Liver (tissue), 8 donors: ENCODE measurements at regions not wholly inside any gene's neighbourhood (a gene's known extent, or its start where the extent isn't known, plus 50 kb on each side); places are given as distances from the start of the nearest gene placed in this dataset.

ENCODE experiments used
- DNase-seq: peaks from one replicate; pipeline ENCODE4 v3.0.0-alpha.2; 2017; ENCODE audit warnings: low spot score
- H3K27ac ChIP-seq, 2 donors: one replicate each; pipeline ENCODE4 v1.7.0; 2013; ENCODE audit warnings: inconsistent platforms in 2 of 2, low read length in 2 of 2, control low read depth in 1 of 2, low read depth in 1 of 2, mild to moderate bottlenecking in 1 of 2
- H3K27me3 ChIP-seq, 4 donors: one replicate each; pipeline versions ENCODE4 v1.6.1 to v1.7.0; 2013; ENCODE audit warnings: low read length in 3 of 4, inconsistent platforms in 1 of 4, mild to moderate bottlenecking in 1 of 4, moderate library complexity in 1 of 4; ENCODE audit not compliant: control insufficient read depth in 4 of 4, insufficient read depth in 4 of 4
- H3K36me3 ChIP-seq, 4 donors: one replicate each; pipeline versions ENCODE4 v1.6.1 to v1.7.0; 2013; ENCODE audit warnings: low read length in 3 of 4, mild to moderate bottlenecking in 3 of 4, low read depth in 1 of 4, moderate library complexity in 1 of 4; ENCODE audit not compliant: control insufficient read depth in 4 of 4, insufficient read depth in 3 of 4
- H3K4me1 ChIP-seq, 4 donors: one replicate each; pipeline versions ENCODE4 v1.6.1 to v1.7.0; 2013; ENCODE audit warnings: low read length in 3 of 4, mild to moderate bottlenecking in 3 of 4, moderate library complexity in 1 of 4; ENCODE audit not compliant: control insufficient read depth in 4 of 4, insufficient read depth in 4 of 4
- H3K4me3 ChIP-seq, 3 donors: one replicate each; pipeline versions ENCODE4 v1.6.1 to v1.7.0; 2013; ENCODE audit warnings: low read length in 3 of 3, control low read depth in 1 of 3, low read depth in 1 of 3, mild to moderate bottlenecking in 1 of 3
- H3K9ac ChIP-seq, 2 donors: one replicate each; pipeline ENCODE4 v1.7.0; 2013; ENCODE audit warnings: low read length in 2 of 2, mild to moderate bottlenecking in 2 of 2, moderate library complexity in 2 of 2, control low read depth in 1 of 2, low read depth in 1 of 2
- H3K9me3 ChIP-seq, 4 donors: one replicate each; pipeline versions ENCODE4 v1.6.1 to v1.7.0; 2013; ENCODE audit warnings: low read length in 3 of 4; ENCODE audit not compliant: control insufficient read depth in 4 of 4
- CTCF ChIP-seq: fragments of 150-350 bp; IDR thresholded peaks from 2 replicates; pipeline ENCODE4 v1.5.1; 2017; ENCODE audit warnings: improper control_type of control experiment, low read depth, low read length; ENCODE audit not compliant: missing input control
- EGR1 ChIP-seq, 2 donors: IDR thresholded peaks; 2 replicates each; pipeline ENCODE4 v1.6.1; 2016 to 2018; ENCODE audit warnings: antibody characterized with exemption in 2 of 2, low read depth in 2 of 2
- FOXA1 ChIP-seq: IDR thresholded peaks from 2 replicates; pipeline ENCODE4 v1.6.1; 2016; ENCODE audit warnings: antibody characterized with exemption
- FOXA2 ChIP-seq: IDR thresholded peaks from 2 replicates; pipeline ENCODE4 v1.6.1; 2016; ENCODE audit warnings: antibody characterized with exemption
- GABPA ChIP-seq, 2 donors: IDR thresholded peaks in 1 of 2; conservative IDR thresholded peaks in 1 of 2; 2 replicates each; pipeline ENCODE4 v1.6.1; 2016; ENCODE audit warnings: antibody characterized with exemption in 2 of 2, mild to moderate bottlenecking in 1 of 2, moderate library complexity in 1 of 2
- HNF4A ChIP-seq, 2 donors: conservative IDR thresholded peaks; 2 replicates each; pipeline ENCODE4 v1.6.1; 2016; ENCODE audit warnings: antibody characterized with exemption in 2 of 2, mild to moderate bottlenecking in 2 of 2
- HNF4G ChIP-seq: IDR thresholded peaks from 2 replicates; pipeline ENCODE4 v1.6.1; 2016; ENCODE audit warnings: antibody characterized with exemption
- JUND ChIP-seq, 2 donors: IDR thresholded peaks; 2 replicates each; pipeline ENCODE4 v1.6.1; 2016; ENCODE audit warnings: antibody characterized with exemption in 2 of 2
- NR2F2 ChIP-seq: IDR thresholded peaks from 2 replicates; pipeline ENCODE4 v1.6.1; 2016; ENCODE audit warnings: antibody characterized with exemption
- RAD21 ChIP-seq, 2 donors: IDR thresholded peaks; 2 replicates each; pipeline ENCODE4 v1.6.1; 2016; ENCODE audit warnings: antibody characterized with exemption in 2 of 2, mild to moderate bottlenecking in 2 of 2
- REST ChIP-seq: IDR thresholded peaks from 2 replicates; pipeline ENCODE4 v1.6.1; 2016; ENCODE audit warnings: antibody characterized with exemption, mild to moderate bottlenecking
- RXRA ChIP-seq, 2 donors: IDR thresholded peaks; 2 replicates each; pipeline ENCODE4 v1.6.1; 2017 to 2018; ENCODE audit warnings: antibody characterized with exemption in 2 of 2, mild to moderate bottlenecking in 1 of 2
- SP1 ChIP-seq: IDR thresholded peaks from 2 replicates; pipeline ENCODE4 v1.6.1; 2018; ENCODE audit warnings: antibody characterized with exemption, mild to moderate bottlenecking
- TAF1 ChIP-seq: conservative IDR thresholded peaks from 2 replicates; pipeline ENCODE4 v1.6.1; 2016; ENCODE audit warnings: antibody characterized with exemption, mild to moderate bottlenecking
- YY1 ChIP-seq: IDR thresholded peaks from 2 replicates; pipeline ENCODE4 v1.6.1; 2016; ENCODE audit warnings: antibody characterized with exemption, mild to moderate bottlenecking
- ZBTB33 ChIP-seq: IDR thresholded peaks from 2 replicates; pipeline ENCODE4 v1.6.1; 2016; ENCODE audit warnings: antibody characterized with exemption
- WGBS: extraction: QIAGEN DNeasy Blood & Tissue Kit; methylation state at CpG from one replicate; pipeline ENCODE4 v1.1.7; 2013; 5-methylcytosine and 5-hydroxymethylcytosine counted together
- TF ChIP-seq, protein P1 (sequence below): IDR thresholded peaks from 2 replicates; pipeline ENCODE4 v1.6.1; 2016; ENCODE audit warnings: antibody characterized with exemption
- TF ChIP-seq, protein P2 (sequence below): IDR thresholded peaks from 2 replicates; pipeline ENCODE4 v1.6.1; 2016; ENCODE audit warnings: antibody characterized with exemption
- donor health status: healthy.
- donor health status: healthy.
- donor health status: healthy.
- donor health status: healthy.
- donor health status: healthy.

DNA sequence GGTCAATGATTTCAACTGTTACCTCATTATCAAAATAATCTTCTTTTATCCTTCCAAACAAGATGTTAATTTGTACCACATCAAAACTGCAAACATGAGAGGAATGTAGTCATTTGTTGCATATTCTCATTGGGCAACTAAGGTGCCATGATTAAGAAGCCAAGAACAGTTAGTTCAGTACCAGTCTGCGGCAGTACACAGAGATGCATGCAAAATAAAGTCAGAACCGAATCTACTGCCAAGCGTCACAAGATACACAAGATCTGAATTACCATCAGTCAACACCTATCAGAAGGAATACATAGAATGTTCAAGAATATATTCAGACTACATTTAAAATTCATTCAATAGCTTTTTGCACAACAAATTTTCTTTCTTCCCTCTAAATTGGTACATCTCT, 127.6 kb upstream of the SPATA12 start (continued):
- no peak for TF ChIP-seq RAD21 (IDR thresholded peaks at IDR 0.05)
- no peak for TF ChIP-seq TAF1

DNA sequence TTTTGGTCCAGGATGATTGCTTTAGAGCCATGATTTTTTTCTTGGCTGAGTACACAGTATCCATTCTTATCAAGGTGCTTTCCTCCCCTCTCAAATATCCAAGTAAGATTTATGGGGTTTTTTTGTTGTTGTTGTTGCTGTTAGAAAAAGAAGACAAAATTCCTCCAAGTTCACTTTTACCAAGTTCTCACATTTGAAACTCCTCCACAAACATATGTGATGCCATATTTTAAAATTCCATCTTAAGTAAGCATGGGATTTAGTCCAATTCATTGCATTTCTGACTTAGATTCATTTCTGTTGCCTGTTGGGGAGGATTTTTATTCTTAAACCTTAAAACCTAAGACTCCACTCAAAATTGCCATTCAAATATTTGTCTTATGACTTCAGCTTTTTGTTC, 128.6 kb upstream of the SPATA12 start:
- H3K9me3 ChIP-seq: no peaks in the 10 kb centered on the region
- no peak for DNase-seq
- no peak for TF ChIP-seq FOXA1
- no peaks in the 10 kb centered on the region for H3K36me3 ChIP-seq
- peaks cover 0 to 3% (median 0%) of the 10 kb centered on the region in 4 donors for H3K4me1 ChIP-seq
- no peaks in the 10 kb centered on the region for H3K27me3 ChIP-seq
- no peak overlapping the region for H3K27ac ChIP-seq
- no peak overlapping the region for H3K4me3 ChIP-seq
- H3K9ac ChIP-seq: no peak overlapping the region

DNA sequence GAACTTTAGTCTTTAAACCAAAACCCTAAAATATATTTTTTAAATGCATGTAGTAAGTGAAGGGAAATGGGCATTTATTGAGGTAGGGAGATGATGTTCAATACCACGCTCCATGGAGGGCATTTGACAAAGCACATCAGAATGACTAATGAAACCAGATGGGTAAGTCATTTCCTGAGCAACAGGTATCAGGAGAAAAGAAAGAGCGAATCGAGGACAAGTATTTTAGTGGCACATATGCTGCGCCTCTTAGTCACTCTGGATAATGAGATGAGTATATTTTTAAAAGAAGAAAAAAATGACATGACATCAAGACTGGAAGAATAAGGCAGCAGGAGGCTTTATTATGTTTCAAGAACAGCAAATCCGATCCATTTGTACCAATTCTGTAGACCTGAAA, 129.0 kb upstream of the ARHGEF3 start:
- Histone ChIP-seq H3K4me1 (peaks cover 0 to 3% (median 0%) of the 10 kb centered on the region in 4 donors), H3K27ac (no peak overlapping the region), H3K9me3 (no peaks in the 10 kb centered on the region), H3K9ac (no peak overlapping the region), H3K27me3 (peaks cover 0 to 2% (median 0%) of the 10 kb centered on the region in 4 donors), H3K4me3 (no peak overlapping the region), H3K36me3 (no peaks in the 10 kb centered on the region)
- TF ChIP-seq RAD21 (IDR thresholded peaks at IDR 0.05) (no peak), YY1 (no peak), CTCF (no peak), ZBTB33 (no peak), EGR1 (IDR thresholded peaks at IDR 0.05; ENCODE audit: low read depth in 2 of 2) (no peak), FOXA1 (no peak), FOXA2 (no peak), HNF4G (no peak), GABPA (IDR thresholded peaks at IDR 0.05 in 1 of 2, conservative IDR thresholded peaks at IDR 0.05 in 1 of 2) (no peak), REST (no peak), JUND (IDR thresholded peaks at IDR 0.05) (no peak), TAF1 (no peak), HNF4A (conservative IDR thresholded peaks at IDR 0.05) (no peak), RXRA (IDR thresholded peaks at IDR 0.05) (no peak), SP1 (no peak), NR2F2 (no peak)
- TF ChIP-seq, protein P1, sequence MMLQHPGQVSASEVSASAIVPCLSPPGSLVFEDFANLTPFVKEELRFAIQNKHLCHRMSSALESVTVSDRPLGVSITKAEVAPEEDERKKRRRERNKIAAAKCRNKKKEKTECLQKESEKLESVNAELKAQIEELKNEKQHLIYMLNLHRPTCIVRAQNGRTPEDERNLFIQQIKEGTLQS: no peak
- TF ChIP-seq, protein P2, sequence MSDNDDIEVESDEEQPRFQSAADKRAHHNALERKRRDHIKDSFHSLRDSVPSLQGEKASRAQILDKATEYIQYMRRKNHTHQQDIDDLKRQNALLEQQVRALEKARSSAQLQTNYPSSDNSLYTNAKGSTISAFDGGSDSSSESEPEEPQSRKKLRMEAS: no peak
- DNase-seq: no peak
- WGBS: 90% methylated on average over 5 of the region's 5 CpGs
